Spleen (tissue), 11 donors: ENCODE measurements at regions not wholly inside any gene's neighbourhood (a gene's known extent, or its start where the extent isn't known, plus 50 kb on each side); places are given as distances from the start of the nearest gene placed in this dataset.

ENCODE experiments used
- DNase-seq: peaks from one replicate; pipeline ENCODE4 v3.0.0-alpha.2; 2020
- H3K27ac ChIP-seq, 8 donors: fragments of 200-600 bp; sonication (generic) in 7 of 8; 1 replicate in 4 of 8; 2 replicates in 4 of 8; pipeline versions ENCODE4 v1.5.0 to v1.8.0; 2016 to 2021; ENCODE audit warnings: inconsistent platforms in 4 of 8, mild to moderate bottlenecking in 4 of 8, moderate library complexity in 1 of 8
- H3K27me3 ChIP-seq, 7 donors: fragments of 200-600 bp; sonication (generic) in 6 of 7; replicated peaks in 1 of 7; 1 replicate in 4 of 7; 2 replicates in 3 of 7; pipeline versions ENCODE4 v1.5.0 to v1.8.0; 2016 to 2021; ENCODE audit warnings: inconsistent platforms in 3 of 7, mild to moderate bottlenecking in 1 of 7
- H3K36me3 ChIP-seq, 6 donors: fragments of 200-600 bp; sonication (generic) in 5 of 6; 1 replicate in 4 of 6; 2 replicates in 2 of 6; pipeline versions ENCODE4 v1.5.0 to v1.8.0; 2016 to 2021; ENCODE audit warnings: inconsistent platforms in 2 of 6
- H3K4me1 ChIP-seq, 6 donors: fragments of 200-600 bp; sonication (generic) in 5 of 6; 1 replicate in 3 of 6; 2 replicates in 3 of 6; pipeline versions ENCODE4 v1.5.0 to v1.8.0; 2016 to 2021; ENCODE audit warnings: inconsistent platforms in 3 of 6
- H3K4me3 ChIP-seq, 8 donors: fragments of 200-600 bp; sonication (generic) in 7 of 8; 1 replicate in 4 of 8; 2 replicates in 4 of 8; pipeline versions ENCODE4 v1.5.0 to v1.8.0; 2016 to 2021; ENCODE audit warnings: inconsistent platforms in 4 of 8, mild to moderate bottlenecking in 4 of 8, moderate library complexity in 2 of 8
- H3K9me3 ChIP-seq, 8 donors: fragments of 200-600 bp; sonication (generic) in 7 of 8; 1 replicate in 4 of 8; 2 replicates in 4 of 8; pipeline versions ENCODE4 v1.5.0 to v1.8.0; 2016 to 2021; ENCODE audit warnings: inconsistent platforms in 4 of 8
- POLR2A ChIP-seq, 3 donors: fragments of 450-650 bp; IDR thresholded peaks; one replicate each; pipeline ENCODE4 v1.5.1; 2017; ENCODE audit warnings: antibody characterized with exemption in 3 of 3, mild to moderate bottlenecking in 1 of 3
- POLR2AphosphoS5 ChIP-seq, 3 donors: sonication (generic); formaldehyde crosslinking; IDR thresholded peaks; one replicate each; pipeline ENCODE4 v1.5.1; 2017; ENCODE audit warnings: antibody characterized with exemption in 3 of 3
- WGBS, 5 donors: extraction: QIAGEN DNeasy Blood & Tissue Kit in 3 of 5; methylation state at CpG; one replicate each; pipeline versions ENCODE4 v1.1.5 to v1.1.7; 2013 to 2018; 5-methylcytosine and 5-hydroxymethylcytosine counted together
- intact Hi-C: fragments of 100-400 bp; cut with DNase I; formaldehyde crosslinking; loops from one replicate; pipeline ENCODE4 v1.15.0; 2023; ENCODE audit warnings: low total_unique reads
- TF ChIP-seq, protein P1 (sequence below), 11 experiments: fragments of 200-600 bp in 7 of 11; fragments of 450-650 bp in 4 of 11; sonication (generic) in 4 of 11; IDR thresholded peaks in 8 of 11; conservative IDR thresholded peaks in 3 of 11; 1 replicate in 7 of 11; 2 replicates in 4 of 11; pipeline versions ENCODE4 v1.4.0 to v1.8.0; 2016 to 2021; ENCODE audit warnings: antibody characterized with exemption in 11 of 11, inconsistent platforms in 4 of 11, mild to moderate bottlenecking in 1 of 11
- donor health status: healthy with polysubstance abuse.
- donor health status: DM: no; HTN: no; CAD: no; lungs with moderate emphysema.
- donor health status: DM: no; HTN: no; CAD: no.
- donor health status: Bipolar disorder and iron deficiency.
- donor health status: healthy.
- donor health status: DM: no; HTN: no; CAD: no.
- donor health status: DM: yes; HTN: yes; CAD: no.

DNA sequence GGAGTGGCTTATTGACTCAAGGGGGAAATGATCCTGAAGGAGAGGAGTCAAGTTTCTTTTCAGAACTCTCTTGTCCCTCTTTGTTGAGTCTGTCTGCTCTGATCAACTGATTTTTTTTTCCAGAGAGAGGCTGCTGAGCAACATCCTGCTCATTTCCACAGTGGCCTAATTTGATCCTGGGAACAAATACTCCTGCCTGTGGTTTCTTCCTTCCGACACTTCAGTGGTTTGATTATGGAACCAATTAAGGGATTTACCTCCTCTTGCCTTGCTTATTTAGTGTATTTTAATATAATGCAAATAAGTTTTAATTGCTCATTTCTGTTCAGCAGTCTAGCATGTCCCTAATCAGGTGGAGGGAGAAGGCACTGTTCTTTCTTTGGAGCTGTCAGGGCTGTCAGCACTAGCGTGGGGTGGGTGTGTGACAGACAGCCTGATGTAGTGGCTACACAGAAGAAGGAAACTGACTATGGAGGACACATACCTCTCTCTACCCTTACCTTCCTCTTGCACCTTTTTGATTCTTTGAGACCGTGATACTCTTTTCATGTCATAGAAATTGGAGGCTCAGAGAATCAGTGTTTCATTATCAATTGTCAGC lies 344.9 kb upstream of the STXBP6 start:
- Histone ChIP-seq H3K36me3 (no peaks in the 10 kb centered on the region), H3K27me3 (no peaks in the 10 kb centered on the region), H3K4me1 (no peaks in the 10 kb centered on the region), H3K27ac (no peak overlapping the region), H3K9me3 (no peaks in the 10 kb centered on the region), H3K4me3 (no peak overlapping the region)
- no peak for DNase-seq
- TF ChIP-seq, protein P1, sequence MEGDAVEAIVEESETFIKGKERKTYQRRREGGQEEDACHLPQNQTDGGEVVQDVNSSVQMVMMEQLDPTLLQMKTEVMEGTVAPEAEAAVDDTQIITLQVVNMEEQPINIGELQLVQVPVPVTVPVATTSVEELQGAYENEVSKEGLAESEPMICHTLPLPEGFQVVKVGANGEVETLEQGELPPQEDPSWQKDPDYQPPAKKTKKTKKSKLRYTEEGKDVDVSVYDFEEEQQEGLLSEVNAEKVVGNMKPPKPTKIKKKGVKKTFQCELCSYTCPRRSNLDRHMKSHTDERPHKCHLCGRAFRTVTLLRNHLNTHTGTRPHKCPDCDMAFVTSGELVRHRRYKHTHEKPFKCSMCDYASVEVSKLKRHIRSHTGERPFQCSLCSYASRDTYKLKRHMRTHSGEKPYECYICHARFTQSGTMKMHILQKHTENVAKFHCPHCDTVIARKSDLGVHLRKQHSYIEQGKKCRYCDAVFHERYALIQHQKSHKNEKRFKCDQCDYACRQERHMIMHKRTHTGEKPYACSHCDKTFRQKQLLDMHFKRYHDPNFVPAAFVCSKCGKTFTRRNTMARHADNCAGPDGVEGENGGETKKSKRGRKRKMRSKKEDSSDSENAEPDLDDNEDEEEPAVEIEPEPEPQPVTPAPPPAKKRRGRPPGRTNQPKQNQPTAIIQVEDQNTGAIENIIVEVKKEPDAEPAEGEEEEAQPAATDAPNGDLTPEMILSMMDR (IDR thresholded peaks at IDR 0.05 in 8 of 11, conservative IDR thresholded peaks at IDR 0.05 in 3 of 11), result no peak
- TF ChIP-seq POLR2A (IDR thresholded peaks at IDR 0.05) (no peak), POLR2AphosphoS5 (IDR thresholded peaks at IDR 0.05) (no peak)
- 65 to 74% (median 72%) methylated on average over 3 of the region's 3 CpGs for WGBS, 5 donors
- intact Hi-C loops, result no loop called here

DNA sequence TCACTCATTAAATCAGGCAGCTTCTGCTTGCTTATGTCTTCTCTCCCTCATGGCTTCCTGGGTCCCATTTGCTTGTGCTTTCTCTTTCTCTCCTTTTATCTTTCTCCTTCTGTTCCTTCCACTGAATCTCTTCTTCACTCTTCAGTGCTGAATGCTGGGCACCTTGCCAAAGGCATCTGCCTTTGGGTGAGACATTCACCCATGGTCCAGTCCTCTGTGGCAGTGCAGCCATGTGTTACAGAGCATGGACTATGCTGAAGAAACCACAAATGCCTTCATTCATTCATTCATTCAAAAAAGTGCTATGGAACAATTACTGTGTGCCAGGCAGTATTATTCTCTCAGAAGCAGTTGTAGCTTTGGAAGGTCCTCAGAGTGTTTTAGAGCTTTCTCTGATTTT lies 344.4 kb upstream of the STXBP6 start:
- TF ChIP-seq POLR2AphosphoS5 (IDR thresholded peaks at IDR 0.05) (no peak), POLR2A (IDR thresholded peaks at IDR 0.05) (no peak)
- TF ChIP-seq, protein P1 (IDR thresholded peaks at IDR 0.05 in 8 of 11, conservative IDR thresholded peaks at IDR 0.05 in 3 of 11), result no peak
- no peaks in the 10 kb centered on the region for H3K27me3 ChIP-seq
- DNase-seq, result no peak
- no peaks in the 10 kb centered on the region for H3K36me3 ChIP-seq
- no peaks in the 10 kb centered on the region for H3K9me3 ChIP-seq
- H3K27ac ChIP-seq, result no peak overlapping the region
- no peaks in the 10 kb centered on the region for H3K4me1 ChIP-seq
- no peak overlapping the region for H3K4me3 ChIP-seq
- intact Hi-C loops, result no loop called here

DNA sequence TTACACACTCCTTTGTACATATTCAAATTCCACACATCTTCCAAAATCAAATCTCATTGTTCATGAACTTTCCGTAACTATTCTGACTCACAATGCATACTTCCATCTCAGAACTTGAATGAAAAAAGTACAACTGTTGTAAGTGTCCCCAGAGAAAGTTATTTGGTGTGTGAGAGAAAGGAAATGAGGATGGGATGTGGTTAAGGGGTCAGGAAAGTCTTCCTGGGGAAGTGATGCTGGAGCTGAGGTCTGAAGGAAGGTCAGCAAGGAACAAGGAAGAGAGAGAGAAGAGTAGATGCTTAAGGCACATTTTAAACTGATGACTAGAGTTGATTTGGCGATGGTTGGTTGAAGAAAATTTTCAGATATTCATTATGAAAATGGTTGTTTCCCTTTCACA lies 340.0 kb upstream of the STXBP6 start:
- no peak overlapping the region for H3K27ac ChIP-seq
- intact Hi-C loops, result no loop called here
- TF ChIP-seq, protein P1 (IDR thresholded peaks at IDR 0.05 in 8 of 11, conservative IDR thresholded peaks at IDR 0.05 in 3 of 11), result no peak
- TF ChIP-seq POLR2AphosphoS5 (IDR thresholded peaks at IDR 0.05), result no peak
- TF ChIP-seq POLR2A (IDR thresholded peaks at IDR 0.05), result no peak
- no peak overlapping the region for H3K4me3 ChIP-seq
- no peaks in the 10 kb centered on the region for H3K9me3 ChIP-seq
- H3K27me3 ChIP-seq, result no peaks in the 10 kb centered on the region
- no peak for DNase-seq
- 69 to 83% (median 73%) methylated on average over 2 of the region's 2 CpGs for WGBS, 5 donors
- no peaks in the 10 kb centered on the region for H3K36me3 ChIP-seq
- H3K4me1 ChIP-seq, result no peaks in the 10 kb centered on the region

DNA sequence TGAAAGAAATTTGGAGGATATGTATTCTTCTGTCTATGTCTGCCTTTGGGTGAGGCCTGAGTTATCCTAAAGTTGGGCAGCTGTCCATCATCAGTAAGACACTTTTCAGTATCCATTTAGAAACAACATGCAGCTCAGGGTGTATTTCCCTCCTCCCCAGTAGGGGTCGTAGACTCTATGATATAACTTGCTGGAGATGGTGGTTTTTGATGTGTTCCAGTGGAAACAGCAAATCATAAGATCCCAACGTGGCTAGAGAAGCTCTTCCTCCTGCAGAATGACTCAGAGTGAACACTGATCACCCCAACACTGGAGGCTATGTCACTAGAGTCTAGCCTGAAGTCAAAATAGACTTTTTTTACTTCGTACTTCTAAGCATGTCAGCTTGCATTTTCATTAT lies 331.6 kb upstream of the STXBP6 start:
- Histone ChIP-seq H3K27me3 (no peaks in the 10 kb centered on the region), H3K4me1 (no peaks in the 10 kb centered on the region), H3K36me3 (no peaks in the 10 kb centered on the region), H3K27ac (no peak overlapping the region), H3K9me3 (no peaks in the 10 kb centered on the region), H3K4me3 (no peak overlapping the region)
- intact Hi-C loops, result no loop called here
- 30 to 44% (median 35%) methylated on average over 3 of the region's 3 CpGs for whole genome bisulfite sequencing, 5 donors
- TF ChIP-seq, protein P1 (IDR thresholded peaks at IDR 0.05 in 8 of 11, conservative IDR thresholded peaks at IDR 0.05 in 3 of 11), result no peak
- TF ChIP-seq POLR2A (IDR thresholded peaks at IDR 0.05), result no peak
- TF ChIP-seq POLR2AphosphoS5 (IDR thresholded peaks at IDR 0.05), result no peak
- no peak for DNase-seq
